Hematopoietic multipotent progenitor cell (in vitro differentiated cells): ENCODE measurements at regions not wholly inside any gene's neighbourhood (a gene's known extent, or its start where the extent isn't known, plus 50 kb on each side); places are given as distances from the start of the nearest gene placed in this dataset.
A peak's percentile ranks its signal among the peaks of the same experiment; 100 is the strongest.
"Not testable (repeated sequence)": the region's sequence is repeated elsewhere in the genome, so short reads cannot be mapped to it uniquely, and the experiment has no call there.

Source experiments
- DNase-seq, 3 donors: peaks; one replicate each; pipeline ENCODE4 v3.0.0-alpha.2; 2011 to 2015; ENCODE audit warnings: low read depth in 2 of 3, low spot score in 2 of 3

GRCh38 chr3:22728406-22728805 lies 474.7 kb upstream of the UBE2E2 start:
- DNase-seq, result no peak

- DNase-seq, result no peak
Observed at GRCh38 chr3:22729212-22729611, 473.9 kb upstream of the UBE2E2 start.

GRCh38 chr3:22729981-22730380 lies 473.1 kb upstream of the UBE2E2 start:
- DNase-seq, result peak in 1 of 3 donors; percentile 17

- no peak for DNase-seq
Observed at GRCh38 chr3:22730701-22731100, 472.4 kb upstream of the UBE2E2 start.

GRCh38 chr3:22731901-22732300 lies 471.2 kb upstream of the UBE2E2 start:
- DNase-seq, result no peak

- DNase-seq, result no peak
Observed at GRCh38 chr3:22732641-22733040, 470.5 kb upstream of the UBE2E2 start.

GRCh38 chr3:22734207-22734606 lies 468.9 kb upstream of the UBE2E2 start:
- DNase-seq, result no peak

- DNase-seq, result no peak
Observed at GRCh38 chr3:22734756-22735155, 468.4 kb upstream of the UBE2E2 start.

- DNase-seq, result no peak
Observed at GRCh38 chr3:22735373-22735772, 467.8 kb upstream of the UBE2E2 start.

- not testable (repeated sequence) for DNase-seq
Observed at GRCh38 chr3:22743386-22743785, 459.7 kb upstream of the UBE2E2 start.

- no peak for DNase-seq
Observed at GRCh38 chr3:22745321-22745720, 457.8 kb upstream of the UBE2E2 start.

GRCh38 chr3:22746221-22746620 lies 456.9 kb upstream of the UBE2E2 start:
- DNase-seq, result no peak

- no peak for DNase-seq
Observed at GRCh38 chr3:22748453-22749045, 454.6 kb upstream of the UBE2E2 start.

GRCh38 chr3:22759636-22760310 lies 443.4 kb upstream of the UBE2E2 start:
- no peak for DNase-seq

- no peak for DNase-seq
Observed at GRCh38 chr3:22765679-22766078, 437.4 kb upstream of the UBE2E2 start.

- no peak for DNase-seq
Observed at GRCh38 chr3:22777834-22778233, 425.3 kb upstream of the UBE2E2 start.

GRCh38 chr3:22779737-22780136 lies 423.4 kb upstream of the UBE2E2 start:
- peak in 1 of 3 donors; percentile 7 for DNase-seq

GRCh38 chr3:22792533-22792932 lies 410.6 kb upstream of the UBE2E2 start:
- DNase-seq, result no peak

- DNase-seq, result no peak
Observed at GRCh38 chr3:22795917-22796316, 407.2 kb upstream of the UBE2E2 start.

GRCh38 chr3:22798461-22798860 lies 404.7 kb upstream of the UBE2E2 start:
- no peak for DNase-seq

- DNase-seq, result no peak
Observed at GRCh38 chr3:22819209-22819608, 383.9 kb upstream of the UBE2E2 start.

GRCh38 chr3:22835041-22835440 lies 368.1 kb upstream of the UBE2E2 start:
- DNase-seq, result peak in 1 of 3 donors; percentile 1

- no peak for DNase-seq
Observed at GRCh38 chr3:22836131-22836530, 367.0 kb upstream of the UBE2E2 start.
